ENCODE measurements at regions not wholly inside any gene's neighbourhood (a gene's known extent, or its start where the extent isn't known, plus 50 kb on each side); places are given as distances from the start of the nearest gene placed in this dataset.

DNA sequence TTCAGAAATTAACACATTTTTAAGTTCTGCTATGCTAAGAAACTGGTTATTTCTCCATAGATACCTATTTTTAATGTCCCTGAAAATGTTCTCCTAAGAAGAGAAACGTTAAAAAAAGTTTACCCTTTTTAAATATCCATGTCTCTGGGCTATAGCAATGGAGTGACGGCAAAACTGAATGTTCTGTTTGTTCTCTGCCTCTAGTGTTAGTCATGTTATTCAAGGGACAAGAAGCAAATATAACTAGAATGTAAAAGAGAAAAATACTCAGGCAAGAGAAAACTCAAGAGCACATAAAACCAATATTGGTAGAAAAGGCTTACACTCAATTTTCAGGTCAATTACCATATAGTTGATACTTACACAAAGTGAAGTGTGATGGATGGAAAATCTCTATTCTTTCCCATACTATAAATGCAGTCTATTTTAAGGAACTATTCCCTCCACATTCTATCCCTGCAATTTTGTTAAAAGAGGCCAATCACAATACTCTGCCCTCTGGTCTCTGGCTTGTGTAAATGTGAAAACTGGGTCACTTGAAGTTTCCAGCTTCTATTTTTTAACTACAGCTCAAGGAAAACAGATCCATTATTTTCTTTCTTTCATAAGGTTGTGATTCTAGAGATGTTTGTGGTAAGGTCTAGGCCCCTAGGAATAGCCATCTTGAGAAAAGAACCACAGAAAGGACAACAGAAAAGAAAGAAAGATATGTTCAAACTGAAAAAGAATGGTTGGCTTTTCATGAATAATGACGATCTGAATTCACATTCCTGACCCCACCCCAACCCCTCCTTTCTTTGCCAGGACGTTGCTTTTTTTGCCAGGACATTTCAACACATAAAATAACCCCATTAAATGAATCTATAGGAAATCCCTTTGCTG lies 200.3 kb upstream of the FAM83B start:
- DNase-seq: no peak

DNA sequence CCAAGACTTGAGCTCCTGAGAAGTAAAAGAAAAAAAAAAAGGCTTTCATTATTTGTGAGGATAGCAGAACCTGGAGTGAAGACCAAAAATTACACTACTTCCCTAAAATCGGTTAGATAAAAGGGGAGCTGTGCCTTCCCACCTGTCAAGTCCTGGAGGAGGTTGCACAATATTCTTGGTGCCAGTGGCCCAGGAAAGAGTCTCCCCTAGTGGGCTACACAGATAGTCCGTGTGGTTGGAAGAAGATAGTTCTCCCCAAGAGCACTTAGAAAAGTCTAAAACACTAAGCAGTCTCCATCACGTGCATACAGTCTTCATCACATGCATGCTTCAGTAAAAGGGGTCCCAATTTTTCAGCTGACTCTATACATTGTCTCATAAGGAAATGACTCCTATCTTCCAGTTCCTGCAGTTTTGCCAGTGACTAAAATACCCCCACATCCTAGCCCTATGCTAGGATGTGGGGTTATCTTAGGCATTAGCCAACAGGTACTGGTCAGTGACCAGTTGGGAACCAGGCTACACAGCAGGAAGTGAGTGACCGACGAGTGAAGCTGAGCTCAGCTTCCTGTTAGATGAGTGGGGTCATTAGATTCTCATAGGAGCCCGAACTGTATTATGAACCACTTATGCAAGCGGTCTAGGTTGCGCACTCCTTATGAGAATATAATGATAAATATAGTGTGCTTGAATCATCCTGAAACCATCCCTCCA lies 199.5 kb upstream of the FAM83B start:
- no peak for DNase-seq

DNA sequence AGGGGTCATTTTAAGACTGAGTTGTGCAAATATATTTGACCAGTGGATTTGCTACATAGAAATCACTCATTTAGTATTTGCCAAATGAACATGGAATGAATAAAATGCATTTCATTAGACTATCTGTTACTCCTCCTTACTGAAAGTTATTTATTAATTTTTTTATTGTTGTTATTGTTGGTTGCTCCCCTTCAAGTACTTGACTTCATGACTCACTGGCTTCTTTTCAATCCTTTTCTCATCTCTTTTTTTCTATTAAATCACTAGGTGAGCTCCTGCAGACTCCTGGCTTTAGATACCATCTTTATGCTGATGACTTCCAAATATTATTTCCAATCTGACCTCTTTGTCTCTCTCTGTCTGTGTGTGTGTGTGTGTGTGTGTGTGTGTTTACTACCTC lies 192.2 kb upstream of the FAM83B start:
- no peak for DNase-seq

DNA sequence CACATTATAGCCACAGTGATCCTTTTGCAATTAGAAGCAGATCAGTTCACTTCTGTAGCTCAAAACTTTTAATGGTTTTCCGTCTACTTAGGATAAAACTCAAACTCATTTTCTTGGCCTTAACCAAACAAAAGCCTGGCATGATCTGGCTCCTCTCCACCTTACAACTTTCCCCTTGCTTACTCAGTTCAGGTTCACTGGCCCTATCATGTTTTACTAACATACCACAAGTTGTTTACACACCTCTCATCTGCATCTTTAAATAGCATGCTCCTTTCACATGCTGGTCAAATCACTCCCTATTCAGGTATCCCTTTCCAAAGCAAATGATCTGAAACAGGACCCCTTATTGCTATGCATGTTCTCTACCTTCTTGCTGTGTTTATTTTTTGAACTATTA lies 191.4 kb upstream of the FAM83B start:
- no peak for DNase-seq

DNA sequence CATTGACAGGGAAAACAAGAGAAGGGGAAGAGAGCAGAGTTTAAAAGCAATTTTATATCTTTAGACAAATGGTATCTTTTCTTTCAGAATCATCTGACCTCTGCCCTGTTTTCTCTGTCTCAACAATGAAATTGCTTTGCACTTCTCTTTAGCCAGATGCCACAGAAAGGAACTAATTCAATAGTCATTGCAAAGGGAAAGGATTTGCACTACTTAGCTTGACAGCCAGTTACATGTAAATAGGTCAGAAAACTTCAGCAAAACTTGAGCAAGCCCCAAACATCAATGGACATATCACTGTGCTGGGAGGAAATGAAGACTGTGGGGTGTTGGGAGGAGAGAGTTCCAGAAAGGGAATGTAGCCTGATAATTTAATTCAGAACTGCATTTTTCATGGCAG lies 181.3 kb upstream of the FAM83B start:
- DNase-seq: no peak

DNA sequence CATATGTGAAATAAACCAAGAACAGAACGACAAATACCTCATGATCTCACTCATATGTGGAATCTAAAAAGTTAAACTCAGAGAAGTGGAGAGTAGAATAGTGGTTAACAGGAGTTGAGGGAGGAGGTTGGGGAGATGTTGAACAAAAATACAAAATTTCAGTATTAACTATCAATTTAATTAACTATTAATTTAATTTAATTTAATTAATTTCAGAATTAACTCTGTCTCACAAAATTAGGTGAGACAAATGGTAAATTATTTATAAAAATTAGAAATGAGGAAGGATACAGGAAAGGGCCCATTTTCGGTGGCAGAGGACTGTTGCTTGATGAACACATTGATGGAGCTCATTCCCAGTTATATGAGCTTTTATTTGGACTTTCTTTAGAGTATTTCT lies 166.0 kb upstream of the FAM83B start:
- no peak for DNase-seq

DNA sequence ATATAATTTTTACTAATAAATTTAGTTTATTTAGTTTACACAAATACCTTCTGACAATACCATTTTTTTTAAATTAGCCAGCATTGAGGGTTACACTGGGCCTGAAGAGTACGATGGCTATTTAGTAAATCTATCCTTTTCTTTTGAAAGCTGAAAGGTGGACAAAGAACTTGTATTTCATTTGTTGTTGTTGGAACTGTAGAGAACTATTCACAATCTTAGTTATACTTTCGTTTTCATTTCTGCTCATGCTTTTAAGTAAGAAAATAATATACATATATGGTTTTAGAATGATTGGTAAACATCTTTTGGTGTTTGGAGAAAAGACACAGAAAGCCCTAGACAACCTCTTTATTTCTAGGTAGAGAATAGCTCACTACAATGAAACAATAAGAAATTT lies 165.3 kb upstream of the FAM83B start:
- no peak for DNase-seq

DNA sequence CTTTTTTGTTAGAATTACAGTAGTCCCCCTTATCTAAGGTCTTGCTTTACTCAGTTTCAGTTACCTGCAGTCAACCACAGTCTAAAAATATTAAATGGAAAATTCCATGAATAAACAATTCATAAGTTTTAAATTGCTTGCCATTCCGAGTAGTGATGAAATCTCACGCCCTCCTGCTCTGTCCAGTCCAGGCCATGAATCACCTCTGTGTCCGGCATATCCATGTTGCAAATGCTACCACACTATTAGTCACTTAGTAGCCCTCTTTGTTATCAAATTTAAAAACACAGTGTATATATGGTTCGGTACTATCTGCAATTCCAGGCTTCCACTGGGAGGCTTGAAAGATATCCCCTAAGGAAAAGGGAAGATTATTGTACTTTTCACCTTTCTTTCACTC lies 164.6 kb upstream of the FAM83B start:
- no peak for DNase-seq

DNA sequence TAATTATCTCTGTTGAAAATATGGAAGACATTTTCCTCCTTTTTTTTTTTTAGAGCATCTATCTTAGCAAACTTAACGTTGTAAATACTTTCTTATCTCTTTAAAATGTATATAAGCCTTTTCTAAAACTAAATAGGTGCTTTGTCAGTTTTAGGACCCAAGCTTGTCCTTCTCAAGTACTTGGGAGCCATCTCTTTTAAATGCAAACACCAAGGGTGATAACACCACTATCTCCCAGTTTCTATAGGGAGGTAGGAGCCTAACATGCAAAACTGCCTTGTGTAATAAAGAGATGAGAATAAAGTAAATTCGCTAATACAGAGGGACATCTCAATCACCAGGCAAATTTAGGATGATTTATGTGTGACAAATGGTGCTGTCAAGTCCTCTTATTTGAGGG lies 157.0 kb upstream of the FAM83B start:
- no peak for DNase-seq

DNA sequence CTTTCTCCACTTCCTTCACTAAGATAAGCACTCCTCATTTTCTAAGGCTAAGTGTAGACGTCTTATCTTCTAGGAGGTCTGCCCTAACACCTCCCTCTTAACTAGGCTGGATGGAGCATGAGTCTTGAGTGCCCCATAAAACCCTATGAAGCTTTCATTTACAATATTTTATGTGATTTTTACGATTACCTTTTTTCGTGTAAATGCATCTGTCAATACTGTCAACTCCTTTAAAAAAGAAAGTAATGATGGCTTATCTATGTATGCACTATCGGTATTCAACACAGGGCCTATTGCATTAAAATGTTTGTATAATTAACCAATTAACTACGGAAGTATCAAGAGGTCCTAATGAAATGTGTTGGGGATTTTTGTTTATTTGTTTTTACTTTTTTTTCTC lies 156.0 kb upstream of the FAM83B start:
- no peak for DNase-seq

DNA sequence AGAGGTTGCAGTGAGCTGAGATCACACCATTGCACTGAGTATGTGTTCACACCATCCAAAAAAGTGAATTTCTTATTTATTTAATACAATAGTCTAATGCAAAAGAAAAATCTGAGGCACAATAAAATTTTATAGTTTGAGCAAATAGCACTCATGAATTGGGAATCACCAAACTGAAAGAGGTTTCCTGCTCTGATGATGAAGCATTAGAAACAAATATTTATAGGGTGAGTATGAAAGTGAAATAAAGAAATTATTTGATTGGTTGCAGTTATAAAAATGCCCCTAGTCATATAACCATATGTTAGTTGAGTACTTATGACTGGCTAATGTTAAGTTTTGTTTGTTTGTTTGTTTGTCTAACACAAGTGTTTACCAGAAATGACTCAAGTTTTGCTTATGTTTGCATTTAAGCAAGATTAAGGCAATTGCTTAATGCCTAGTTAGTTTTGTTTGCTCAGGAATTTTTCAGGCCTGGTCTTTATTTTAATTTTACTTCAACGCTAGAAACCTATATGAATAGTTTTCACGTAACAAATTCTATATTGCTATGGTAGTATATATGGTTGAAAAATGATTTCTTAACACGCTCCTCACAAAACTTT lies 151.5 kb upstream of the FAM83B start:
- DNase-seq: no peak

DNA sequence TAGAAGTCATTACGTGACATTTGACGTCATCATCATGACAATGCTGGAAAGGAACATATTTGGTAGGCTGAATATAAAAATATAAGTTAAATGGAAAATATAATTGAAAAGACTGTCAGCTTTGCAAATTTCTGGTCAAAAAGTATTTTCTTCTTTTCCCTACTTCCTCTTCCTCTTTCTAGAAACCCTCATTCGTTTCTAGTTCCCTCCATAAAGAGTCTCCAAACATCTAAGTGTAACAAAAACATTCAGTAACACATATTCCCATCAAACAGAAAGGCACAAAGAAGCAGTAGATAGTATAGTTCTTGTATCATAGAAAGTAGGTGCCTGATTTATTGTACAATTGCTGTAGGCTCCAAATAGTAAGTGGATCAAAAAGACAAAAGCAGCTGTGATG lies 150.8 kb upstream of the FAM83B start:
- DNase-seq: no peak

DNA sequence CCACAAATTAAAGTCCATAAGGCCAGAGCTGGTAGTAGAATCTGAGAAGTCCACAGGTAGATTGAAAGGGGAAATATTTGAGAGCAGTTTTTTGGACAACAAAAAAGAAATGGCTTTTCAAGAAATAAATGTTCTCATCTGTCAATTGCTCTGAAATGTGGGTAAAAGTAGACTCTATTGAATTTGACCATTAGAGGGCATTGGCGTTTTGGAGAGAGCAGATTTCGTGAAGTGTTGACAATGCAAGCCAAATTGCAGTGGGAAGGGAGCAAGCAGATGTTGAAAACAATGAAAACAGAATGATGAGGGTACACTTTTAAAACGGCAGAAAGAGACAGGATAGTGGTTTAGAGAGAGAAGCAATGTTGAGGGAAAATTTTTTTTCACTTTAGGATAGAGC lies 149.1 kb upstream of the FAM83B start:
- no peak for DNase-seq

DNA sequence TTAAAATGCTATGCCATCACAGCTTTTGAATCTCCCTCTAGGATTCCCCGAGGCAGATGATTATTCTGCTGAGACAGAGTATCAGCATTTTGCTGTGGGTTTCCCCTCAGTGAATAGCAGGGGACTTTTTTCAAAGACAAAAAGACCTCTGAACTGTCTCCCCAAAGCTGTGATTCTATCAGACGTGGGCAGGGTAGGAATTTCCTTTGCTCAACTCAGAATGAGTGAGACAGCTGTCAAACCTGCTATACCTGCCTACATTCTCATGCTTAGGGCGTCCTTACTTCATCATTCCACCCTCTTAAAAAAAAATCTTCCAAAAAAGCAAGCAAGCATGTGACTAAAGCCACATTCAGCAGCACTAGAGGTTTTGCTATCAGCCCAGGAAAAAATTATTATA lies 147.6 kb upstream of the FAM83B start:
- DNase-seq: no peak

DNA sequence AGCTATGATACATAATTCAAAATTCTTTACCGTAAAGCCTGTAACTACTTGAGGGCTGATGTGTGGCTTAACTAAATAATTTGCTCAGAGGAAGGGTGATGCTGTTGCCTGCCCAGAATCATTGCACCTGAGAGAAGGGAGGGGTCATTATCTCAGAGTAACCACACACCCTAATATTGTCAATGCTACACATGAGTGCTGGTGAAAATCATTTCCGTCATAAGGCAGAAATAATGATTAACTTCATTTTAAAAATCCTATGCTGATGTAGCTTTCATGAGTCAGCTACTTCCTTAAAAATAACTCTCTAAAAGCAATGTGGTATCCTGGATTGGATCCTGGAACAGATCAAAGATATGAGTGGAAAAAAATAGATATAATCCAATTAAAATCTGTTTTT lies 146.4 kb upstream of the FAM83B start:
- no peak for DNase-seq

DNA sequence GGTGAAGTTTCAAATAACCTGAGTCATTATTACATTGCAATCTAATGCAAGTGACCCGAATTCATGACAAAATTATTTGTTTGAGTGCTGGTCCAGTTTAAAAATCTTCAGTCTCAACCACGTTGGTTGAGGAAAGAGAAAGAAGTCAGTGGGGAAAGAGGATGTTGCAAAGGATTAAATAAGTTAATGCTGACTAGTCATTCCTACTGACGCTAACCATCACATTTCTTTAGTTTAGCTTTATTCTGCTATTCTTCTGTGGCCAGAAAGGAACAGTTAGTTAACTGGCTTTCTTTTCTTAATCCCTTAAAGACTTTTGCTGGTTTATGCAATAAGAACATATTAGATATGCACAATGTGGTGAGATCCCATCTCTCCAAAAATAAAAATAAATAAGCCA lies 143.8 kb upstream of the FAM83B start:
- DNase-seq: no peak

DNA sequence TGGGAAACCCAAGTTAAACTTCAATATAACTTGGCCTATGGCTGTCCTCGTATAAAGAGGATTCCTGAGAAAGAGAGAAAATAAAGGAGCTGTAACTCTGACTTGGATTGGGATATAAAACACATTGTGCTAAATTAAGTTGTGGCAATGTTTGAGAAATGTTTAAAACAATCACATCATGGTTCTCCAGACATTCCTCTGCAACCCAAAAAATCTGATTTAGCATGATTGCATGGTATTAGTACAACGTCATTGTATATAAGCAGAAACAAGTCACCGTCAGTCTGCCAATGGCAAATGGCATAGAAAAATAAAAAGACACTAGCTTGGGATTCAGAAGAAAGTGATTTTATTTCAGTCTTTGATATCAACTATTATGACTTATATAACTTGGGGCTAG lies 140.2 kb upstream of the FAM83B start:
- no peak for DNase-seq

DNA sequence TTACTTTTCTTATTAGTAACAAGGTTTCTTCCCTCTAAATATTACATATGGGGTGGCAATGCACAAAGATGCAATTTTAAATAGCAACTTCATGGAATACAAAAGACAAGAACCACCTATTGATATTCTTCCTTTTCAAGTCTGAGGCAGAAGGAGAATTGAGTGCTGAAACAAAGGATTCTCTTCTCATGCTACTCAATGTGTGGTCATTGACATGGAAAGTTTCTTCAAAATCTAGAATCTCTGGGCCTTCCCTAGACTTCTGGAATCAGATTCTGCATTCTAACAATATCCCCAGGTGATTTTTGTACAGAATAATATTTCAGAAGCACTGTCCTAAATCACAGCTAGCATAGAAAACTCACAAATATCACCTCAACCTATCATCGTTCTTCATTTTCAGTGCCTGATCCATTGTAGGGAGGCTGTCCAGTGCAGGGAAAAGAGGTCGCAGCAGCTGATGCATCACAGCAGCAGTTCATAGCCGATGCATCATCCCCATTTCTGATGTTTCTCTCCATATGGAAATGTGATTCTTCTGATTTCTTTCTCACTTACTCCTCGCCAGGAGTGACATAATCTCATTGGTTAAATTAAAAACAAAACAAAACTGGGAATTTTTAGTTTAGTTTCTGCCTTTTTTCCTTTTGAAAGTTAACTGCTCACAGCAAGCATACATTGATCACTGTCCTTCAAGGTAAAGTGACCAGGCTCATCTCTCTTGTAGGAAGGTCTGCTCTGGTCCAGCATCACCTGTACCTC lies 139.5 kb upstream of the FAM83B start:
- no peak for DNase-seq

DNA sequence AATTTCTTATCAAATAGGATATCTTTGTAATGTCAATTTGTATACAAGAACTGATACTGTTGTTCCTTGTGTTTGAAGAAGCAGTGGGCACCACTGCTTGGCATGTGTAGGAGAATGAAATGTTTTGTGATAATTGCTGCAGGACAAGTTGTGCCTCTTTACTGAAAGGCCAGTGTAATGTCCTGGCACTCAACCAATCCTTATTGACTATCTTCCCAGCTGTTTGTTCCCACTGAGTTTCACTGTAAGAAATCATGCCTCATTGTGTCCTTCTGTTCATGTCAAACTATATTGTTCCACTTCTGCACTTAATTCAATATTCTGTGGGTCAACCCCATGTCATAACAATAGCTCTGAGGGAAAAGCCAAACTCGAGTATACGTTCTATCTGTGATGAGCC lies 136.1 kb upstream of the FAM83B start:
- DNase-seq: no peak

DNA sequence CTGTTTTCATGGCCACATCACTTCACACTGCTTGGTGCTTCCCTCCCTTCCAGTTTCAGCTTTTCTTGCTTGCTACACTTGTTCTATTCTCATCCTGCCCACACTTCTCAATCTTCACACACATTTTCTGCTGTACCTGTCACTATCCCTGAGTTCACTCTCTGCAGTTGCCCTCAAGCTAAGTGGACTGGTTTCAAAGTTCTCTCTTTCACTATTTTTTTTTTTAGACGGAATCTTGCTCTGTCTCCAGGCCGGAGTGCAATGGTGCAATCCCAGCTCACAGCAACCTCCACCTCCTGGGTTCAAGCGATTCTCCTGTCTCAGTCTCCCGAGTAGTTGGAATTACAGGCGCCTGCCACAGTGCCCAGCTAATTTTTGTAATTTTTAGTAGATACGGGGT lies 130.6 kb upstream of the FAM83B start:
- DNase-seq: no peak

DNA sequence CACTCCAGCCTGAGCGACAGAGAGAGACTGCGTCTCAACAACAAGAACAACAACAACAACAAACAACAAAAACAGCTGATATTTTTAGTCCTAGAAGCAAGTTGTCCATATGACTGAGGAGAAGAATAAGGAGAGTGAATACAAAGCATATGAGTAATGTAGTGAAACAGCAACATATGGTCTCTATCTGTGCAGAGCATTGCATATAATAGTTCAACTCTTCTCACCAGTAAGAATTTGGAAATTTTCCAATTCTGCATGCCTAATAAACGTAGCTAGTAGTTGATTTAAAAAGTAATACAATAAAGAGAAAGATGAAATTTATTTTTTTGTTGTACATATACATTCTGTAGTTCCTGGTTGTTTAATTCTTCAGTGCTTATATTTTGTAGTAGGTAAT lies 129.7 kb upstream of the FAM83B start:
- no peak for DNase-seq

DNA sequence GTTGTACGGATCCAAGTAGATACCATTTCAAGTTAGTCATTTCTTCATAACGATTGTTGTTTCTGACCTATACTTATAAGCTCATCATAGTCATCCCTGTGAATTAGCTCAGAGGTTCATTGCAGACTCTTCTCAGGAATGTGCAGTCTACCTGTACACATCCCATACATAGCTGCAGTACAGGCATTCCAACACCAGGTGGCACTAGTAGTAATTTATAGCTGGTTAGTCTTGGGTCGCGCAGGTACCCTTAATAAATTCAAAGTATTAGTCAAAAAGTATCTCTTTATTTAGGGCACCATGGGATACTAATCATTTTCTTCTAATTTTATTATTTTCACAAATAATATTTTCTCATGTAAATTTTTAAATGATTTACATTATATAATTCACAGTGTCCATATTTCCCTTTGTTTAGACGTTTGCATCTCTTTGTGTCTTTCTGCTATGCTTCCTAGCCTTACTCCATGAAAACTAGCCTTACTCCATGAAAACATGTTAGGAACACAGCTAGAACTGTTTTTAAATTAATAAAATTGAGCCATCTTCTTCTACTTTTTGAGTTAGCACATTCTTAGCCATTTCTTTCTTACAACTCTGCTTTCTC lies 128.6 kb upstream of the FAM83B start:
- DNase-seq: peak in 1 of 2 donors; percentile 40

DNA sequence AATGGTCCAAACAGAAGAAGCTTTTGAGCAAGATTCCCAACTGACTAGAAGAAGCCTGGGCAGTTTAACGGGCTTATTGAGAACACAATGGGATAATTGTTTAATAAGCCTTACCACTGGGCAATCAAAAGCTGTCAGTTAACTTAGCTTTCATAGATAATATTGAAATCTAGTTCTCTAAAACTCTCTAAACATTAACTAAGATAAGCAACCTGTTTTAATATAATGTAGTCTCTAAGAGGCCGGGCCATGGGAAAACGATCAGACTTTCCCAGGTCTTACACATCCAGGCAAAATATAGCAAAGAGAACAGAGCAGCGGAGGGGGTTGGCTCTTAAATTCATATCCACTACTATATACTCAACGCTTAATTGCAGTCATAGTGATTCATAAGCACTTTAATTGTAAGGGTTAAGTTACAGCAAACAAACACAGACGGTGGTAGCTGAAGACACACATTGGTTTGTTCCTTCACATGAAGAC lies 128.0 kb upstream of the FAM83B start:
- DNase-seq: no peak
